H1 (cell line): ENCODE measurements at regions not wholly inside any gene's neighbourhood (a gene's known extent, or its start where the extent isn't known, plus 50 kb on each side); places are given as distances from the start of the nearest gene placed in this dataset.

Source experiments
- BCL11A ChIP-seq, 2 experiments: IDR thresholded peaks; one replicate each; pipeline ENCODE4 v1.6.1; 2011; ENCODE audit warnings: low read depth in 2 of 2, low read length in 2 of 2, mild to moderate bottlenecking in 2 of 2
- BRCA1 ChIP-seq: IDR thresholded peaks from 2 replicates; pipeline ENCODE4 v1.6.1; 2012; ENCODE audit warnings: low read depth, low read length, improper control_type of control experiment
- MAFK ChIP-seq: IDR thresholded peaks from 2 replicates; pipeline ENCODE4 v1.6.1; 2012; ENCODE audit warnings: low read depth, mild to moderate bottlenecking, improper control_type of control experiment, low read length
- SP2 ChIP-seq: IDR thresholded peaks from 2 replicates; pipeline ENCODE4 v1.6.1; 2012; ENCODE audit warnings: mild to moderate bottlenecking, low read length, inconsistent platforms
- SP4 ChIP-seq: IDR thresholded peaks from 2 replicates; pipeline ENCODE4 v1.6.1; 2012; ENCODE audit warnings: low read length, inconsistent platforms
- ZNF274 ChIP-seq: IDR thresholded peaks from 2 replicates; pipeline ENCODE4 v1.7.0; 2012; ENCODE audit warnings: low read length, borderline replicate concordance; ENCODE audit errors: extremely low read depth

GRCh38 chr10:128398118-128398517, 271.9 kb upstream of the MKI67 start (continued):
- TF ChIP-seq SP2 = no peak
- TF ChIP-seq MAFK = no peak
- no peak for TF ChIP-seq SP4
- no peak for TF ChIP-seq ZNF274
- TF ChIP-seq BCL11A (IDR thresholded peaks at IDR 0.05; ENCODE audit: low read depth in 2 of 2, low read length in 2 of 2) = no peak
- no peak for TF ChIP-seq BRCA1
